ENCODE measurements at regions not wholly inside any gene's neighbourhood (a gene's known extent, or its start where the extent isn't known, plus 50 kb on each side); places are given as distances from the start of the nearest gene placed in this dataset.

DNA sequence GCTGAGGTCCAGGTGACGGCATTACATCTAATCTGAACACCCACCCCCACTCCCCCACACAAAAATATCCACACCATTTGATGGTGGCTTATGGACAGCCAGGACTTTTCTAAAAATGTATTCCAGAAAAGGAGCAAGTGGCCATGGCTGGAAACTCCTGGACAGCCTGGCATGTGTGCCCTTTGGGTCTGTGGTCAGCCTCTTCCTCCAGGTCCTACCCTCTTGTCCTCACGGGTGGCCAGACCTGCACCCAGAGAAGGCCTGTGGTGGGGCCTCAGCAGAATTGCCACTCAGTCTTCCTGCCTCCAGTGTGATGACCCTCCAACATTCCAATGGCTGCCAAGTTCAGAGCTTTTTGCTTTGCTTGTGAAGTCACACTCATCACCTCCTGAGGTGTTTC is 600.6 kb downstream of the AJAP1 start:
- Histone ChIP-seq H4K91ac (ENCODE audit: low read depth, low read length, poor library complexity) (peak overlapping the region; percentile 7), H2AK5ac (ENCODE audit: low read depth, low read length) (no peak overlapping the region), H2BK15ac (ENCODE audit: low read length) (no peak overlapping the region), H3K27me3 (ENCODE audit: control insufficient read depth in 3 of 3, insufficient read depth in 3 of 3, low read depth in 1 of 3, low read length in 3 of 3) (no peaks in the 10 kb centered on the region), H3K4me2 (ENCODE audit: insufficient read depth, low read length, poor library complexity, severe bottlenecking) (no peak overlapping the region), H3K36me3 (replicated peaks in 1 of 2; ENCODE audit: control insufficient read depth in 2 of 2, insufficient read depth in 2 of 2, low read length in 2 of 2) (no peaks in the 10 kb centered on the region), H3K4ac (ENCODE audit: low read length) (no peak overlapping the region), H3K4me1 (ENCODE audit: control insufficient read depth in 2 of 2, insufficient read depth in 1 of 2, low read depth in 1 of 2, low read length in 2 of 2) (no peaks in the 10 kb centered on the region), H3K18ac (ENCODE audit: low read length) (peak overlapping the region; percentile 71), H3K9ac (ENCODE audit: low read depth, low read length, poor library complexity) (no peak overlapping the region), H3K79me1 (ENCODE audit: low read depth, low read length) (peaks cover 1% of the 10 kb centered on the region), H2BK12ac (ENCODE audit: low read length) (no peak overlapping the region), H3K14ac (ENCODE audit: low read length) (no peak overlapping the region), H2BK5ac (ENCODE audit: low read length) (no peak overlapping the region), H3K9me3 (replicated peaks in 1 of 2; ENCODE audit: control insufficient read depth in 2 of 2, insufficient read depth in 1 of 2, low read depth in 1 of 2, low read length in 2 of 2) (peaks cover 0 to 7% of the 10 kb centered on the region in 2 donors), H2BK120ac (ENCODE audit: low read depth, low read length) (no peak overlapping the region), H2AFZ (ENCODE audit: low read length) (no peak overlapping the region), H3K23ac (ENCODE audit: low read depth, low read length, poor library complexity) (no peak overlapping the region), H4K8ac (ENCODE audit: low read depth, low read length) (no peak overlapping the region), H3K4me3 (ENCODE audit: low read length in 2 of 2) (no peak overlapping the region), H3K27ac (replicated peaks; ENCODE audit: low read length) (no peak overlapping the region)
- no CpG with 5 or more reads among the region's 2 CpGs for WGBS, 2 donors (ENCODE audit: extremely low coverage in 2 of 2, insufficient read length in 2 of 2, insufficient replicate concordance in 1 of 2)
- no peak for DNase-seq (ENCODE audit: low spot score)

DNA sequence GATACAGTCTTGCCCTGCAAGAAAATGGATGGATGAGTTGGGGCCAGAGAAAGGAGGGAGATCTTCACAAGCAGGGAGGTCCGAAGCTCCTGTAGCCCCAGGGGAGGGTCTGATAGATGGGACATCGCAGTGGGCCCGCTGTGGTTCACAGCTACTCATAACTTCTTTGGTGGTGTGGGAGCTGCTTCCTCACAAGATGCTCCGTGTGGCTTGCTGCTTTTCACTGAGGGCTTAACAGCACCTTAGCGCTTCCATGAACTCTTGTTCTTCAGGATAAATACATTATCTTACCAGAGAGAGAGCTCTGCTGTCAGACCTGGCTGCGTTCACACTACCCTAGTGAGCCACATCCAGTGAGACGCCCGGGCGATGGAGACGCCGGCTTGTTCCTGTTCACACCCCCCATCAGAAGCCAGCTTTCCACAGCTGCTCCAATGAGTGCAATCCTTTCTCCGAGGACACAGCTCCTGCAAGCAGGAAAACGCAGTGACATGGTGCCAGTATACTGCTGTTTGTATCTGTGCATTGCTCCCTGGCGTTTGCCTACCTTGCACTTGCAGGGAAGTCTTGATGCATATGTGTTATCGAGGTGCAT is 599.8 kb downstream of the AJAP1 start:
- H2BK5ac ChIP-seq (ENCODE audit: low read length) = no peak overlapping the region
- H3K14ac ChIP-seq (ENCODE audit: low read length) = no peak overlapping the region
- no peak overlapping the region for H2BK12ac ChIP-seq (ENCODE audit: low read length)
- no peaks in the 10 kb centered on the region for H3K36me3 ChIP-seq (replicated peaks in 1 of 2; ENCODE audit: control insufficient read depth in 2 of 2, insufficient read depth in 2 of 2, low read length in 2 of 2)
- no peak overlapping the region for H4K8ac ChIP-seq (ENCODE audit: low read depth, low read length)
- no peak overlapping the region for H3K23ac ChIP-seq (ENCODE audit: low read depth, low read length, poor library complexity)
- H3K4me1 ChIP-seq (ENCODE audit: control insufficient read depth in 2 of 2, insufficient read depth in 1 of 2, low read depth in 1 of 2, low read length in 2 of 2) = no peaks in the 10 kb centered on the region
- no peaks in the 10 kb centered on the region for H3K27me3 ChIP-seq (ENCODE audit: control insufficient read depth in 3 of 3, insufficient read depth in 3 of 3, low read depth in 1 of 3, low read length in 3 of 3)
- H3K27ac ChIP-seq (replicated peaks; ENCODE audit: low read length) = no peak overlapping the region
- peak overlapping the region in 1 of 2 donors; percentile 16 for H3K4me3 ChIP-seq (ENCODE audit: low read length in 2 of 2)
- DNase-seq (ENCODE audit: low spot score) = no peak
- no peak overlapping the region for H3K18ac ChIP-seq (ENCODE audit: low read length)
- H3K4me2 ChIP-seq (ENCODE audit: insufficient read depth, low read length, poor library complexity, severe bottlenecking) = no peak overlapping the region
- peak overlapping the region; percentile 7 for H4K91ac ChIP-seq (ENCODE audit: low read depth, low read length, poor library complexity)
- peaks cover 1% of the 10 kb centered on the region for H3K79me1 ChIP-seq (ENCODE audit: low read depth, low read length)
- peak overlapping the region; percentile 63 for H3K9ac ChIP-seq (ENCODE audit: low read depth, low read length, poor library complexity)
- no peak overlapping the region for H2AFZ ChIP-seq (ENCODE audit: low read length)
- H2AK5ac ChIP-seq (ENCODE audit: low read depth, low read length) = peak overlapping the region; percentile 45
- H3K9me3 ChIP-seq (replicated peaks in 1 of 2; ENCODE audit: control insufficient read depth in 2 of 2, insufficient read depth in 1 of 2, low read depth in 1 of 2, low read length in 2 of 2) = peaks cover 0 to 5% of the 10 kb centered on the region in 2 donors
- no peak overlapping the region for H3K4ac ChIP-seq (ENCODE audit: low read length)
- H2BK15ac ChIP-seq (ENCODE audit: low read length) = no peak overlapping the region
- WGBS, 2 donors (ENCODE audit: extremely low coverage in 2 of 2, insufficient read length in 2 of 2, insufficient replicate concordance in 1 of 2) = no CpG with 5 or more reads among the region's 15 CpGs
- H2BK120ac ChIP-seq (ENCODE audit: low read depth, low read length) = no peak overlapping the region

DNA sequence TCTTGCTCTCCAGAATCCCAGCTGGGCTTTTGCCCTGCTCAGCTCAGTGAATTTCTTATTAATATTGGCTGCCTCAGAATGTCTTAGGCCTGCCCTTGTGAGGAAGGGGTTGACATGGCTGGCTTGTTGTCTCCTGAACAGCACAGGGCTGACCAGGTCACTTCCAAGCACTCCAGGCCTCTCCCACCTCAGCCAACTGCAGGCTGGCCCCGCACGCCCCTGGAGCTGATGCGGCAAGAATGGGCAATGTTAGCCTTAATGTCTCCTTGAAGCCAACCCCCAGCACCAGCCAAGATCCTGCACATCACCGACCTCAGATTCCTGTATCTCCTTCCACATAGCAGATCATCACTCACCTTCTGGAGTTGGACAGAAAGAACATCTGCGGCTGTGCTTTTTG is 598.6 kb downstream of the AJAP1 start:
- DNase-seq (ENCODE audit: low spot score) = no peak
- Histone ChIP-seq H2AK5ac (ENCODE audit: low read depth, low read length) (no peak overlapping the region), H3K27ac (replicated peaks; ENCODE audit: low read length) (no peak overlapping the region)

DNA sequence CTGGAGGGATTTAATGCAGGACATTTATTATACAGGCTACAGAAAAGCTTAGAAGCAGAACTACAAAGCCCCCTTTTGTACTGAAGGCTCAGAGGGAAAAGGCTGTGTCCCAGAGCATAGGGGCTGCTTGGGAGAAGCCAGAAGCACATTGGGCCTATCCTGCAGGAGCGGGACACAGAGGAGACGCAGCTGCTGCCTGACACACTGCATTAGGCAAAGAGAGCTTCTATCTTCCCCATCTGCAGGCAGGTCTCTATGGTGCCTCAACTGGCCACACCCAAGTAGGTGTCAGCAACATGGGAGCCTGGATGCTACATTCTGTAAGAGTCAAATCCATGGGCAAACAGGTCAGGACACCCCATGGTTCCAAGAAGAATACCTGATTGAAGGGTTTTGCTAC is 595.9 kb downstream of the AJAP1 start:
- Histone ChIP-seq H3K27me3 (ENCODE audit: control insufficient read depth in 3 of 3, insufficient read depth in 3 of 3, low read depth in 1 of 3, low read length in 3 of 3) (no peaks in the 10 kb centered on the region), H3K18ac (ENCODE audit: low read length) (no peak overlapping the region), H4K8ac (ENCODE audit: low read depth, low read length) (no peak overlapping the region), H4K91ac (ENCODE audit: low read depth, low read length, poor library complexity) (no peak overlapping the region), H3K4me1 (ENCODE audit: control insufficient read depth in 2 of 2, insufficient read depth in 1 of 2, low read depth in 1 of 2, low read length in 2 of 2) (no peaks in the 10 kb centered on the region), H3K9me3 (replicated peaks in 1 of 2; ENCODE audit: control insufficient read depth in 2 of 2, insufficient read depth in 1 of 2, low read depth in 1 of 2, low read length in 2 of 2) (peaks cover 0 to 6% of the 10 kb centered on the region in 2 donors), H3K4ac (ENCODE audit: low read length) (no peak overlapping the region), H3K79me1 (ENCODE audit: low read depth, low read length) (peaks cover 1% of the 10 kb centered on the region), H3K14ac (ENCODE audit: low read length) (no peak overlapping the region), H2AFZ (ENCODE audit: low read length) (no peak overlapping the region), H2BK120ac (ENCODE audit: low read depth, low read length) (no peak overlapping the region), H2BK12ac (ENCODE audit: low read length) (no peak overlapping the region), H3K4me3 (ENCODE audit: low read length in 2 of 2) (no peak overlapping the region), H2BK15ac (ENCODE audit: low read length) (no peak overlapping the region), H3K27ac (replicated peaks; ENCODE audit: low read length) (no peak overlapping the region), H3K9ac (ENCODE audit: low read depth, low read length, poor library complexity) (no peak overlapping the region), H3K23ac (ENCODE audit: low read depth, low read length, poor library complexity) (no peak overlapping the region), H3K4me2 (ENCODE audit: insufficient read depth, low read length, poor library complexity, severe bottlenecking) (no peak overlapping the region), H2AK5ac (ENCODE audit: low read depth, low read length) (no peak overlapping the region), H2BK5ac (ENCODE audit: low read length) (no peak overlapping the region), H3K36me3 (replicated peaks in 1 of 2; ENCODE audit: control insufficient read depth in 2 of 2, insufficient read depth in 2 of 2, low read length in 2 of 2) (no peaks in the 10 kb centered on the region)
- WGBS, 2 donors (ENCODE audit: extremely low coverage in 2 of 2, insufficient read length in 2 of 2, insufficient replicate concordance in 1 of 2) = no CpG with 5 or more reads among the region's 2 CpGs
- no peak for DNase-seq (ENCODE audit: low spot score)

More for the DNA sequence above, 598.6 kb downstream of the AJAP1 start:
- Histone ChIP-seq H3K4ac (ENCODE audit: low read length) (no peak overlapping the region), H3K4me2 (ENCODE audit: insufficient read depth, low read length, poor library complexity, severe bottlenecking) (no peak overlapping the region), H4K91ac (ENCODE audit: low read depth, low read length, poor library complexity) (no peak overlapping the region), H3K14ac (ENCODE audit: low read length) (no peak overlapping the region), H3K18ac (ENCODE audit: low read length) (no peak overlapping the region), H2AFZ (ENCODE audit: low read length) (no peak overlapping the region), H2BK5ac (ENCODE audit: low read length) (no peak overlapping the region), H4K8ac (ENCODE audit: low read depth, low read length) (no peak overlapping the region), H3K4me3 (ENCODE audit: low read length in 2 of 2) (no peak overlapping the region), H3K4me1 (ENCODE audit: control insufficient read depth in 2 of 2, insufficient read depth in 1 of 2, low read depth in 1 of 2, low read length in 2 of 2) (no peaks in the 10 kb centered on the region), H2BK15ac (ENCODE audit: low read length) (no peak overlapping the region), H3K23ac (ENCODE audit: low read depth, low read length, poor library complexity) (no peak overlapping the region), H2BK12ac (ENCODE audit: low read length) (no peak overlapping the region), H3K27me3 (ENCODE audit: control insufficient read depth in 3 of 3, insufficient read depth in 3 of 3, low read depth in 1 of 3, low read length in 3 of 3) (no peaks in the 10 kb centered on the region), H3K9ac (ENCODE audit: low read depth, low read length, poor library complexity) (no peak overlapping the region), H2BK120ac (ENCODE audit: low read depth, low read length) (no peak overlapping the region), H3K79me1 (ENCODE audit: low read depth, low read length) (peaks cover 1% of the 10 kb centered on the region), H3K9me3 (replicated peaks in 1 of 2; ENCODE audit: control insufficient read depth in 2 of 2, insufficient read depth in 1 of 2, low read depth in 1 of 2, low read length in 2 of 2) (peaks cover 0 to 8% of the 10 kb centered on the region in 2 donors), H3K36me3 (replicated peaks in 1 of 2; ENCODE audit: control insufficient read depth in 2 of 2, insufficient read depth in 2 of 2, low read length in 2 of 2) (no peaks in the 10 kb centered on the region)
- no CpG with 5 or more reads among the region's 5 CpGs for WGBS, 2 donors (ENCODE audit: extremely low coverage in 2 of 2, insufficient read length in 2 of 2, insufficient replicate concordance in 1 of 2)
